Activated naive CD4-positive, alpha-beta T cell treated with anti-CD3 and anti-CD28 coated beads, Interleukin-2, amount 10 ng/mL, durations not matched to agents 7 days and 5 days (primary cell): ENCODE measurements at regions not wholly inside any gene's neighbourhood (a gene's known extent, or its start where the extent isn't known, plus 50 kb on each side); places are given as distances from the start of the nearest gene placed in this dataset.

Experiments
- CTCF ChIA-PET: fragments of 350-600 bp; sonication (Branson Sonifier 250); formaldehyde crosslinking; loops from one replicate; lab custom pipeline; 2021; ENCODE audit warnings: antibody characterized with exemption; lab: Charles Lee
- DNase-seq: peaks from one replicate; pipeline ENCODE4 v3.0.0-alpha.2; 2020
- H3K27ac Mint-ChIP-seq: one replicate; pipeline ENCODE4 v1.8.0; 2021; ENCODE audit warnings: mild to moderate bottlenecking, moderate library complexity, mixed read lengths
- H3K27me3 Mint-ChIP-seq: one replicate; pipeline ENCODE4 v1.8.0; 2021; ENCODE audit warnings: mild to moderate bottlenecking, mixed read lengths
- H3K36me3 Mint-ChIP-seq: one replicate; pipeline ENCODE4 v1.8.0; 2021; ENCODE audit warnings: mixed read lengths
- H3K4me1 Mint-ChIP-seq: one replicate; pipeline ENCODE4 v1.8.0; 2021; ENCODE audit warnings: mixed read lengths
- H3K4me3 Mint-ChIP-seq: one replicate; pipeline ENCODE4 v1.8.0; 2021; ENCODE audit warnings: mild to moderate bottlenecking, moderate library complexity, mixed read lengths
- H3K9me3 Mint-ChIP-seq: one replicate; pipeline ENCODE4 v1.8.0; 2021; ENCODE audit warnings: mixed read lengths

- peaks cover 2% of the 10 kb centered on the region for H3K9me3 Mint-ChIP-seq
- H3K36me3 Mint-ChIP-seq: no peaks in the 10 kb centered on the region
- peaks cover 5% of the 10 kb centered on the region for H3K27me3 Mint-ChIP-seq
- H3K4me3 Mint-ChIP-seq: no peak overlapping the region
- no peak for DNase-seq
- peaks cover 2% of the 10 kb centered on the region for H3K4me1 Mint-ChIP-seq
- no peak overlapping the region for H3K27ac Mint-ChIP-seq
- CTCF ChIA-PET: no interaction called here
Observed at GRCh38 chr10:88045096-88045495, 181.7 kb downstream of the PTEN start.

- peaks cover 2% of the 10 kb centered on the region for H3K9me3 Mint-ChIP-seq
Observed at GRCh38 chr10:88045656-88046415, 182.4 kb downstream of the PTEN start.

GRCh38 chr10:88047579-88047978, 184.2 kb downstream of the PTEN start:
- Mint-ChIP-seq H3K4me3 (no peak overlapping the region), H3K27ac (no peak overlapping the region), H3K9me3 (peaks cover 2% of the 10 kb centered on the region), H3K36me3 (no peaks in the 10 kb centered on the region), H3K27me3 (no peaks in the 10 kb centered on the region), H3K4me1 (peaks cover 2% of the 10 kb centered on the region)
- CTCF ChIA-PET: interaction anchor here (0.5 to 1.0 kb wide), 2 partner anchors 18 to 188 kb away, joined by 3 to 4 read pairs; no protein-coding TSS in a partner anchor
- DNase-seq: no peak

More at GRCh38 chr10:88045656-88046415, 182.4 kb downstream of the PTEN start:
- no peak for DNase-seq
- no peak overlapping the region for H3K27ac Mint-ChIP-seq
- peaks cover 5% of the 10 kb centered on the region for H3K27me3 Mint-ChIP-seq
- CTCF ChIA-PET: no interaction called here
- H3K36me3 Mint-ChIP-seq: no peaks in the 10 kb centered on the region
- H3K4me1 Mint-ChIP-seq: peaks cover 2% of the 10 kb centered on the region
- H3K4me3 Mint-ChIP-seq: no peak overlapping the region

GRCh38 chr10:88048312-88048711, 184.9 kb downstream of the PTEN start:
- Mint-ChIP-seq H3K36me3 (no peaks in the 10 kb centered on the region), H3K4me3 (no peak overlapping the region), H3K9me3 (peaks cover 2% of the 10 kb centered on the region), H3K27me3 (no peaks in the 10 kb centered on the region), H3K4me1 (peaks cover 2% of the 10 kb centered on the region), H3K27ac (no peak overlapping the region)
- DNase-seq: no peak
- CTCF ChIA-PET: interaction anchor here (1.0 kb wide), 1 partner anchor 18 kb away, joined by 4 read pairs; no protein-coding TSS in a partner anchor

- Mint-ChIP-seq H3K27me3 (peaks cover 3% of the 10 kb centered on the region), H3K4me1 (peaks cover 2% of the 10 kb centered on the region), H3K36me3 (no peaks in the 10 kb centered on the region), H3K9me3 (peaks cover 2% of the 10 kb centered on the region), H3K27ac (no peak overlapping the region), H3K4me3 (no peak overlapping the region)
- no peak for DNase-seq
- CTCF ChIA-PET: no interaction called here
Observed at GRCh38 chr10:88049204-88049603, 185.8 kb downstream of the PTEN start.

GRCh38 chr10:88057720-88058119, 194.3 kb downstream of the PTEN start:
- H3K36me3 Mint-ChIP-seq: peaks cover 3% of the 10 kb centered on the region
- peaks cover 6% of the 10 kb centered on the region for H3K9me3 Mint-ChIP-seq
- H3K4me3 Mint-ChIP-seq: no peak overlapping the region
- CTCF ChIA-PET: no interaction called here
- peaks cover 4% of the 10 kb centered on the region for H3K27me3 Mint-ChIP-seq
- DNase-seq: no peak
- no peak overlapping the region for H3K27ac Mint-ChIP-seq
- H3K4me1 Mint-ChIP-seq: no peaks in the 10 kb centered on the region

GRCh38 chr10:88058750-88059149, 195.3 kb downstream of the PTEN start:
- no peaks in the 10 kb centered on the region for H3K4me1 Mint-ChIP-seq
- CTCF ChIA-PET: no interaction called here
- H3K9me3 Mint-ChIP-seq: peaks cover 6% of the 10 kb centered on the region
- H3K27me3 Mint-ChIP-seq: peaks cover 4% of the 10 kb centered on the region
- H3K36me3 Mint-ChIP-seq: peaks cover 3% of the 10 kb centered on the region
- no peak overlapping the region for H3K4me3 Mint-ChIP-seq
- no peak for DNase-seq
- H3K27ac Mint-ChIP-seq: no peak overlapping the region

- H3K9me3 Mint-ChIP-seq: peaks cover 6% of the 10 kb centered on the region
- CTCF ChIA-PET: no interaction called here
Observed at GRCh38 chr10:88059190-88059589, 195.8 kb downstream of the PTEN start.

GRCh38 chr10:88060762-88061161, 197.3 kb downstream of the PTEN start:
- no peaks in the 10 kb centered on the region for H3K27me3 Mint-ChIP-seq
- H3K9me3 Mint-ChIP-seq: peaks cover 6% of the 10 kb centered on the region
- no peak overlapping the region for H3K4me3 Mint-ChIP-seq
- no peak for DNase-seq
- peaks cover 18% of the 10 kb centered on the region for H3K4me1 Mint-ChIP-seq
- peaks cover 3% of the 10 kb centered on the region for H3K36me3 Mint-ChIP-seq
- CTCF ChIA-PET: no interaction called here
- no peak overlapping the region for H3K27ac Mint-ChIP-seq

More at GRCh38 chr10:88059190-88059589, 195.8 kb downstream of the PTEN start:
- Mint-ChIP-seq H3K27ac (no peak overlapping the region), H3K36me3 (peaks cover 3% of the 10 kb centered on the region), H3K4me3 (no peak overlapping the region), H3K27me3 (peaks cover under 1% of the 10 kb centered on the region), H3K4me1 (peaks cover 2% of the 10 kb centered on the region)
- DNase-seq: no peak

GRCh38 chr10:88062385-88062784, 199.0 kb downstream of the PTEN start:
- H3K27ac Mint-ChIP-seq: no peak overlapping the region
- no peak for DNase-seq
- CTCF ChIA-PET: no interaction called here
- H3K9me3 Mint-ChIP-seq: peaks cover 7% of the 10 kb centered on the region
- H3K27me3 Mint-ChIP-seq: no peaks in the 10 kb centered on the region
- H3K4me1 Mint-ChIP-seq: peaks cover 33% of the 10 kb centered on the region
- H3K36me3 Mint-ChIP-seq: peaks cover 8% of the 10 kb centered on the region
- H3K4me3 Mint-ChIP-seq: no peak overlapping the region

- Mint-ChIP-seq H3K4me1 (peaks cover 39% of the 10 kb centered on the region), H3K27ac (no peak overlapping the region), H3K36me3 (peaks cover 11% of the 10 kb centered on the region), H3K27me3 (no peaks in the 10 kb centered on the region), H3K9me3 (peaks cover 12% of the 10 kb centered on the region), H3K4me3 (no peak overlapping the region)
- CTCF ChIA-PET: no interaction called here
- no peak for DNase-seq
Observed at GRCh38 chr10:88062798-88063472, 199.5 kb downstream of the PTEN start.

- no peaks in the 10 kb centered on the region for H3K27me3 Mint-ChIP-seq
- H3K4me3 Mint-ChIP-seq: no peak overlapping the region
- H3K36me3 Mint-ChIP-seq: peaks cover 11% of the 10 kb centered on the region
- peaks cover 12% of the 10 kb centered on the region for H3K9me3 Mint-ChIP-seq
- CTCF ChIA-PET: no interaction called here
- no peak overlapping the region for H3K27ac Mint-ChIP-seq
- peaks cover 39% of the 10 kb centered on the region for H3K4me1 Mint-ChIP-seq
- DNase-seq: no peak
Observed at GRCh38 chr10:88063861-88064557, 200.6 kb downstream of the PTEN start.

- H3K27me3 Mint-ChIP-seq: no peaks in the 10 kb centered on the region
- peaks cover 12% of the 10 kb centered on the region for H3K9me3 Mint-ChIP-seq
- H3K4me1 Mint-ChIP-seq: peaks cover 39% of the 10 kb centered on the region
- H3K27ac Mint-ChIP-seq: peak overlapping the region; percentile 74
- H3K36me3 Mint-ChIP-seq: peaks cover 11% of the 10 kb centered on the region
- H3K4me3 Mint-ChIP-seq: no peak overlapping the region
- CTCF ChIA-PET: interaction anchor here (0.6 to 0.8 kb wide), 3 partner anchors 32 to 325 kb away, joined by 3 read pairs; no protein-coding TSS in a partner anchor
- peak; percentile 50 for DNase-seq
Observed at GRCh38 chr10:88064608-88065382, 201.4 kb downstream of the PTEN start.
